ENCODE measurements at regions not wholly inside any gene's neighbourhood (a gene's known extent, or its start where the extent isn't known, plus 50 kb on each side); places are given as distances from the start of the nearest gene placed in this dataset.

GRCh38 chr7:54392935-54393334 is 149.2 kb upstream of the VSTM2A start:
- TF ChIP-seq ESRRA (IDR thresholded peaks at IDR 0.05; ENCODE audit: borderline replicate concordance, low read length) (no peak), CTCF (IDR thresholded peaks at IDR 0.05) (no peak), MYC (IDR thresholded peaks at IDR 0.05; ENCODE audit: borderline replicate concordance, low read length) (no peak), MAFK (IDR thresholded peaks at IDR 0.05; ENCODE audit: partially characterized antibody) (no peak), FOSB (CRISPR knock-in tag; IDR thresholded peaks at IDR 0.05) (no peak), POLR2A (IDR thresholded peaks at IDR 0.05; ENCODE audit: low read length) (no peak), USF2 (IDR thresholded peaks at IDR 0.05) (no peak), PHF8 (IDR thresholded peaks at IDR 0.05; ENCODE audit: borderline replicate concordance, low read depth) (no peak), ZC3H11A (IDR thresholded peaks at IDR 0.05) (no peak), SMC3 (IDR thresholded peaks at IDR 0.05) (no peak), MAX (IDR thresholded peaks at IDR 0.05) (no peak), PBX3 (IDR thresholded peaks at IDR 0.05) (no peak)
- TF ChIP-seq, protein P1, sequence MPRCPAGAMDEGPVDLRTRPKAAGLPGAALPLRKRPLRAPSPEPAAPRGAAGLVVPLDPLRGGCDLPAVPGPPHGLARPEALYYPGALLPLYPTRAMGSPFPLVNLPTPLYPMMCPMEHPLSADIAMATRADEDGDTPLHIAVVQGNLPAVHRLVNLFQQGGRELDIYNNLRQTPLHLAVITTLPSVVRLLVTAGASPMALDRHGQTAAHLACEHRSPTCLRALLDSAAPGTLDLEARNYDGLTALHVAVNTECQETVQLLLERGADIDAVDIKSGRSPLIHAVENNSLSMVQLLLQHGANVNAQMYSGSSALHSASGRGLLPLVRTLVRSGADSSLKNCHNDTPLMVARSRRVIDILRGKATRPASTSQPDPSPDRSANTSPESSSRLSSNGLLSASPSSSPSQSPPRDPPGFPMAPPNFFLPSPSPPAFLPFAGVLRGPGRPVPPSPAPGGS (IDR thresholded peaks at IDR 0.05): no peak
